AG10803 (cell line): ENCODE measurements at regions not wholly inside any gene's neighbourhood (a gene's known extent, or its start where the extent isn't known, plus 50 kb on each side); places are given as distances from the start of the nearest gene placed in this dataset.

Experiments
- DNase-seq: peaks from one replicate; pipeline ENCODE4 v3.0.0; 2010; ENCODE audit warnings: low read depth
- H3K4me3 ChIP-seq: 2 replicates; pipeline ENCODE4 v1.5.1; 2011; ENCODE audit warnings: mild to moderate bottlenecking, low read length, control low read depth
- TF ChIP-seq, protein P1 (sequence below): conservative IDR thresholded peaks from 2 replicates; pipeline ENCODE4 v1.5.1; 2011; ENCODE audit warnings: mild to moderate bottlenecking, low read length, control low read depth, inconsistent platforms

- TF ChIP-seq, protein P1, sequence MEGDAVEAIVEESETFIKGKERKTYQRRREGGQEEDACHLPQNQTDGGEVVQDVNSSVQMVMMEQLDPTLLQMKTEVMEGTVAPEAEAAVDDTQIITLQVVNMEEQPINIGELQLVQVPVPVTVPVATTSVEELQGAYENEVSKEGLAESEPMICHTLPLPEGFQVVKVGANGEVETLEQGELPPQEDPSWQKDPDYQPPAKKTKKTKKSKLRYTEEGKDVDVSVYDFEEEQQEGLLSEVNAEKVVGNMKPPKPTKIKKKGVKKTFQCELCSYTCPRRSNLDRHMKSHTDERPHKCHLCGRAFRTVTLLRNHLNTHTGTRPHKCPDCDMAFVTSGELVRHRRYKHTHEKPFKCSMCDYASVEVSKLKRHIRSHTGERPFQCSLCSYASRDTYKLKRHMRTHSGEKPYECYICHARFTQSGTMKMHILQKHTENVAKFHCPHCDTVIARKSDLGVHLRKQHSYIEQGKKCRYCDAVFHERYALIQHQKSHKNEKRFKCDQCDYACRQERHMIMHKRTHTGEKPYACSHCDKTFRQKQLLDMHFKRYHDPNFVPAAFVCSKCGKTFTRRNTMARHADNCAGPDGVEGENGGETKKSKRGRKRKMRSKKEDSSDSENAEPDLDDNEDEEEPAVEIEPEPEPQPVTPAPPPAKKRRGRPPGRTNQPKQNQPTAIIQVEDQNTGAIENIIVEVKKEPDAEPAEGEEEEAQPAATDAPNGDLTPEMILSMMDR = no peak
- no peak for DNase-seq
- no peak overlapping the region for H3K4me3 ChIP-seq
These were observed 317.2 kb downstream of the RWDD3 start for GRCh38 chr1:95551201-95551600.

DNA sequence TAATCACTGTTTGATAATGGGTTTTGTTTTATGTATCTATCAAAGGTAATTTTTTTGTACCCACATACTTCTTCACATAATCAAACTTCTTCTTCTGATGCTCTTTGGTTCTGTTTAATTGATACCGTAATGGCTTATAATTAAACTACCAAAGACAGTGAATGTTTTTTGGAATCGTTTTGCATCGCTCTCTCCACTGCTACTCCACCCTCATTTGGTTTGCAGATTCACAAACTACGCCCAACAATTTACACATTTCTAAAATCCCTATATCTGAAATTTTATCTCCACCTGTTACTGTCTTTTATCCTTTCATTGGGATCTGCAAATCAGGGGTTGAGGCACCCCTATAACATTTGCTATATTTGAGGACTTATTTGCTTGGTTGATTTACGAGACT is 319.6 kb downstream of the RWDD3 start:
- DNase-seq = no peak
- TF ChIP-seq, protein P1 = no peak
- H3K4me3 ChIP-seq = no peak overlapping the region

- H3K4me3 ChIP-seq = no peak overlapping the region
- TF ChIP-seq, protein P1 = no peak
- DNase-seq = no peak
These were observed 320.4 kb downstream of the RWDD3 start for GRCh38 chr1:95554408-95554807.

DNA sequence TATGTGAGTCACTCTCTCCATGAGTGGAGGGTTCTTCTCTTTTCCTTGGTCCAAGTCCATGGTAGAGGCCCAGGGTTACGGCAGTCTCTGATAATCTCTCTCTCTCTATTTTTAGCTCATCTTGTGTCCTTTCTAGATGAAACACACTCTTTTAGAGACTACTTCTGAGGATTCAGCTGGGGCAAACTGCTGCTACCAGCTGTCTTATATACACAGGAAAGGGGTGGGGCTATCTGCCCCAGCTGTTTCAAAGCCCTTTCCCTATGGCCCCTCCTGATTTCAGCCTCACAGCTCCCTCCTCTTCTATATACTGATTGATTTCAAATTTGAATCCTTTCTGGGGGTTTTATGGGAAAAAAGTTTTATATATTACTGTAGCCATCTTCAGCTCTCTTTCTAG is 324.8 kb downstream of the RWDD3 start:
- no peak overlapping the region for H3K4me3 ChIP-seq
- TF ChIP-seq, protein P1 = no peak
- no peak for DNase-seq

- H3K4me3 ChIP-seq = no peak overlapping the region
- TF ChIP-seq, protein P1 = no peak
- DNase-seq = no peak
These were observed 327.3 kb downstream of the RWDD3 start for GRCh38 chr1:95561346-95561745.

DNA sequence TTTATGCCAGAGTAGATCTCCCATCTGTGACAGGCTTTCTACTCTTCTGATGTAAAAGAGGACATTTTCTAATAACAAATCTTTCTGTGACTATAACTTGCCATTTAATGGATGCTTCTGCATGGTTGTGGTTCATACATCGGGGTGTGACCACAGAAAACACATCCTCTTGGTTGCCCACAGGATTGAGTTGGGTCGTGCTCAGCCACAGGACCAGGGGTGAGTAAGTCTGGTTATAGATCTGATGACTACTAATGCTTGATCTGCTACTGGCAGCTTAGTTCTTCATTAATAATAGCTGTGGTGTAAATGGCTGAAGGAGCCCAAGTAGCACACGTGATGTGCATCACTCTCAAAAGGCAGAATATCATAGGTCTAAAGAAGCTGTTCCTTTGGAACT is 328.2 kb downstream of the RWDD3 start:
- TF ChIP-seq, protein P1 = no peak
- DNase-seq = no peak

GRCh38 chr1:95572002-95572401 is 338.0 kb downstream of the RWDD3 start:
- no peak overlapping the region for H3K4me3 ChIP-seq
- DNase-seq = no peak
- TF ChIP-seq, protein P1 = no peak

More for the DNA sequence above, 328.2 kb downstream of the RWDD3 start:
- no peak overlapping the region for H3K4me3 ChIP-seq
